ENCODE measurements at regions not wholly inside any gene's neighbourhood (a gene's known extent, or its start where the extent isn't known, plus 50 kb on each side); places are given as distances from the start of the nearest gene placed in this dataset.
A peak's percentile ranks its signal among the peaks of the same experiment; 100 is the strongest.

GRCh38 chr10:33556103-33556502 is 221.6 kb upstream of the NRP1 start:
- DNase-seq, result no peak
- no peaks in the 10 kb centered on the region for H3K27me3 ChIP-seq (replicated peaks; ENCODE audit: insufficient read depth)
- H3K4me2 ChIP-seq (ENCODE audit: unreplicated experiment), result no peak overlapping the region
- H3K36me3 ChIP-seq (ENCODE audit: low read depth), result no peaks in the 10 kb centered on the region
- no peak for TF ChIP-seq EZH2 (IDR thresholded peaks at IDR 0.05; ENCODE audit: insufficient read depth, poor library complexity, severe bottlenecking)
- no peak for TF ChIP-seq EZH2phosphoT487 (IDR thresholded peaks at IDR 0.05; ENCODE audit: insufficient read depth, low read depth)
- no peaks in the 10 kb centered on the region for H4K20me1 ChIP-seq (ENCODE audit: insufficient read depth)
- no peak overlapping the region for H3K27ac ChIP-seq
- no peaks in the 10 kb centered on the region for H3K9me2 ChIP-seq (ENCODE audit: insufficient read depth)
- H3K4me1 ChIP-seq (ENCODE audit: insufficient read depth), result peaks cover 9% of the 10 kb centered on the region; the same call in 1 of the 2 replicates
- H3F3A ChIP-seq (ENCODE audit: insufficient read depth), result no peaks in the 10 kb centered on the region
- no peak overlapping the region for H2AFZ ChIP-seq
- in situ Hi-C loops (cut with MboI), result no loop called here
- no peak overlapping the region for H3K9ac ChIP-seq
- H3K4me3 ChIP-seq, result no peak overlapping the region
- H3K9me3 ChIP-seq (ENCODE audit: low read depth), result no peaks in the 10 kb centered on the region
- no peaks in the 10 kb centered on the region for H3K79me2 ChIP-seq (ENCODE audit: insufficient read depth)
- WGBS, 2 experiments (ENCODE audit: low coverage in 1 of 2, low lambda C conversion rate in 2 of 2, missing lambda C conversion rate in 2 of 2), result 92 to 100% methylated on average over 1 of the region's 1 CpG

- no peak for DNase-seq
- H3K9me2 ChIP-seq (ENCODE audit: insufficient read depth), result no peaks in the 10 kb centered on the region
- no peak overlapping the region for H2AFZ ChIP-seq
- H3K4me1 ChIP-seq (ENCODE audit: insufficient read depth), result 0 out of 2 replicates have a peak, but pooled peaks cover 4% of the 10 kb centered on the region
- no peak overlapping the region for H3K4me3 ChIP-seq
- H3K27ac ChIP-seq, result no peak overlapping the region
- H3K4me2 ChIP-seq (ENCODE audit: unreplicated experiment), result no peak overlapping the region
- no peaks in the 10 kb centered on the region for H3K9me3 ChIP-seq (ENCODE audit: low read depth)
- H3K27me3 ChIP-seq (replicated peaks; ENCODE audit: insufficient read depth), result no peaks in the 10 kb centered on the region
- H3F3A ChIP-seq (ENCODE audit: insufficient read depth), result no peaks in the 10 kb centered on the region
- no peaks in the 10 kb centered on the region for H3K79me2 ChIP-seq (ENCODE audit: insufficient read depth)
- H3K9ac ChIP-seq, result no peak overlapping the region
- no peaks in the 10 kb centered on the region for H4K20me1 ChIP-seq (ENCODE audit: insufficient read depth)
- WGBS, 2 experiments (ENCODE audit: low coverage in 1 of 2, low lambda C conversion rate in 2 of 2, missing lambda C conversion rate in 2 of 2), result 95 to 96% methylated on average over 11 of the region's 11 CpGs
- no peaks in the 10 kb centered on the region for H3K36me3 ChIP-seq (ENCODE audit: low read depth)
- in situ Hi-C loops (cut with MboI), result no loop called here
- TF ChIP-seq EZH2 (IDR thresholded peaks at IDR 0.05; ENCODE audit: insufficient read depth, poor library complexity, severe bottlenecking), result no peak
- TF ChIP-seq EZH2phosphoT487 (IDR thresholded peaks at IDR 0.05; ENCODE audit: insufficient read depth, low read depth), result no peak
Observed at GRCh38 chr10:33553748-33554571, 219.5 kb upstream of the NRP1 start.

- H2AFZ ChIP-seq, result no peak overlapping the region
- WGBS, 2 experiments (ENCODE audit: low coverage in 1 of 2, low lambda C conversion rate in 2 of 2, missing lambda C conversion rate in 2 of 2), result 75 to 88% methylated on average over 4 of the region's 4 CpGs
- H3K36me3 ChIP-seq (ENCODE audit: low read depth), result no peaks in the 10 kb centered on the region
- no peak overlapping the region for H3K4me2 ChIP-seq (ENCODE audit: unreplicated experiment)
- no peaks in the 10 kb centered on the region for H3K9me3 ChIP-seq (ENCODE audit: low read depth)
- in situ Hi-C loops (cut with MboI), result no loop called here
- no peak overlapping the region for H3K27ac ChIP-seq
- DNase-seq, result no peak
- H3K4me3 ChIP-seq, result no peak overlapping the region
- H3K9me2 ChIP-seq (ENCODE audit: insufficient read depth), result no peaks in the 10 kb centered on the region
- no peaks in the 10 kb centered on the region for H3K4me1 ChIP-seq (ENCODE audit: insufficient read depth)
- no peaks in the 10 kb centered on the region for H3K27me3 ChIP-seq (replicated peaks; ENCODE audit: insufficient read depth)
- H4K20me1 ChIP-seq (ENCODE audit: insufficient read depth), result no peaks in the 10 kb centered on the region
- no peaks in the 10 kb centered on the region for H3K79me2 ChIP-seq (ENCODE audit: insufficient read depth)
- H3K9ac ChIP-seq, result no peak overlapping the region
- no peaks in the 10 kb centered on the region for H3F3A ChIP-seq (ENCODE audit: insufficient read depth)
- TF ChIP-seq EZH2phosphoT487 (IDR thresholded peaks at IDR 0.05; ENCODE audit: insufficient read depth, low read depth), result no peak
- TF ChIP-seq EZH2 (IDR thresholded peaks at IDR 0.05; ENCODE audit: insufficient read depth, poor library complexity, severe bottlenecking), result no peak
Observed at GRCh38 chr10:33552290-33552689, 217.8 kb upstream of the NRP1 start.

- in situ Hi-C loops (cut with MboI), result no loop called here
- no peaks in the 10 kb centered on the region for H3K36me3 ChIP-seq (ENCODE audit: low read depth)
- H3K4me2 ChIP-seq (ENCODE audit: unreplicated experiment), result no peak overlapping the region
- H3K27me3 ChIP-seq (replicated peaks; ENCODE audit: insufficient read depth), result no peaks in the 10 kb centered on the region
- DNase-seq, result peak; percentile 36
- no peak overlapping the region for H3K4me3 ChIP-seq
- H3K9ac ChIP-seq, result no peak overlapping the region
- TF ChIP-seq EZH2phosphoT487 (IDR thresholded peaks at IDR 0.05; ENCODE audit: insufficient read depth, low read depth) (no peak), EZH2 (IDR thresholded peaks at IDR 0.05; ENCODE audit: insufficient read depth, poor library complexity, severe bottlenecking) (no peak)
- no peaks in the 10 kb centered on the region for H3K4me1 ChIP-seq (ENCODE audit: insufficient read depth)
- H3K79me2 ChIP-seq (ENCODE audit: insufficient read depth), result no peaks in the 10 kb centered on the region
- H4K20me1 ChIP-seq (ENCODE audit: insufficient read depth), result no peaks in the 10 kb centered on the region
- no peak overlapping the region for H2AFZ ChIP-seq
- 81 to 90% methylated on average over 1 of the region's 1 CpG for WGBS, 2 experiments (ENCODE audit: low coverage in 1 of 2, low lambda C conversion rate in 2 of 2, missing lambda C conversion rate in 2 of 2)
- no peaks in the 10 kb centered on the region for H3K9me2 ChIP-seq (ENCODE audit: insufficient read depth)
- H3K27ac ChIP-seq, result no peak overlapping the region
- no peaks in the 10 kb centered on the region for H3K9me3 ChIP-seq (ENCODE audit: low read depth)
- H3F3A ChIP-seq (ENCODE audit: insufficient read depth), result no peaks in the 10 kb centered on the region
Observed at GRCh38 chr10:33550811-33551210, 216.3 kb upstream of the NRP1 start.
